LNCAP (cell line): ENCODE measurements at regions not wholly inside any gene's neighbourhood (a gene's known extent, or its start where the extent isn't known, plus 50 kb on each side); places are given as distances from the start of the nearest gene placed in this dataset.

Experiments
- TF ChIP-seq, protein P1 (sequence below): fragments of 450-650 bp; IDR thresholded peaks from 2 replicates; pipeline ENCODE4 v1.5.1; 2017; ENCODE audit warnings: mild to moderate bottlenecking

- TF ChIP-seq, protein P1, sequence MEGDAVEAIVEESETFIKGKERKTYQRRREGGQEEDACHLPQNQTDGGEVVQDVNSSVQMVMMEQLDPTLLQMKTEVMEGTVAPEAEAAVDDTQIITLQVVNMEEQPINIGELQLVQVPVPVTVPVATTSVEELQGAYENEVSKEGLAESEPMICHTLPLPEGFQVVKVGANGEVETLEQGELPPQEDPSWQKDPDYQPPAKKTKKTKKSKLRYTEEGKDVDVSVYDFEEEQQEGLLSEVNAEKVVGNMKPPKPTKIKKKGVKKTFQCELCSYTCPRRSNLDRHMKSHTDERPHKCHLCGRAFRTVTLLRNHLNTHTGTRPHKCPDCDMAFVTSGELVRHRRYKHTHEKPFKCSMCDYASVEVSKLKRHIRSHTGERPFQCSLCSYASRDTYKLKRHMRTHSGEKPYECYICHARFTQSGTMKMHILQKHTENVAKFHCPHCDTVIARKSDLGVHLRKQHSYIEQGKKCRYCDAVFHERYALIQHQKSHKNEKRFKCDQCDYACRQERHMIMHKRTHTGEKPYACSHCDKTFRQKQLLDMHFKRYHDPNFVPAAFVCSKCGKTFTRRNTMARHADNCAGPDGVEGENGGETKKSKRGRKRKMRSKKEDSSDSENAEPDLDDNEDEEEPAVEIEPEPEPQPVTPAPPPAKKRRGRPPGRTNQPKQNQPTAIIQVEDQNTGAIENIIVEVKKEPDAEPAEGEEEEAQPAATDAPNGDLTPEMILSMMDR = no peak
Observed at GRCh38 chr3:104279617-104280016, 1087.1 kb upstream of the ALCAM start.

DNA sequence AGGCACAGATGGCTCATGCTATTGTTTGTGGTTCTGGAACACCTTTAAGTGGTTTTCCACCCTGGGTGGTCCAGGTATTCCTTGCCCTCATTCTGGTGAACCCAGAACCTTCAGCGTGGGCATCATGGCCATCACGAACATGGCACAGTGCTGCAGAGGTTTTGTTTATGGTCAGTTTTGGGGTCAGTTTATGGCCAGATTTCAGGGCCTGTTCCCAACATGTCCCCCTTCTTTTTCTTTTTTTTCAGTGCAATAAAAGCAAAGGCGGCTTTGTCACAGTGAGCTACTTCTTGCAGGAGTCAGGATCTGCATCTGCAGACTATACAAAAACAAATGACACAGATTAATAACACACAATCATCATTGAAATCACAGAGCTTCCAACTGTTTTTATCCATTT is 1085.0 kb upstream of the ALCAM start:
- TF ChIP-seq, protein P1 = no peak

DNA sequence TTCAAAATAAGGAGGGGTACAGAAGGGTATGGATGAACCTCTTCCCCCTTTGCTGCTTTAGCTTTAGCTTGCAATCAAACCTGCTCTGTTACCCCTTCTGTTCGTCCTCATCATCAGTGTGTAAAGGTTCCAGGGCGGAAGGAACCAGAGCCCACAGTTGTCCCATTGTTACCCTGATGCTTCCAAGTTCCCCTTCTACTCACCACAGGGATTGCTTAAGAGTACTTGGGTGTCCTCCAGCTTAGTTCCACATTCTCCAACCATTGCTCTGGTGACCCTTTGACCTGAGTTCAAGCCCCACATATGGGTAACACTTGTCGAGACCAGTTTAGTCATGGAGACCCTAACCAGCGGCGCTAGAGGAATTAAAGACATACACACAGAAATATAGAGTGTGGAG is 1080.1 kb upstream of the ALCAM start:
- TF ChIP-seq, protein P1 = no peak

- TF ChIP-seq, protein P1 = no peak
Observed at GRCh38 chr3:104291437-104291851, 1075.3 kb upstream of the ALCAM start.

GRCh38 chr3:104291878-104292277 is 1074.8 kb upstream of the ALCAM start:
- TF ChIP-seq, protein P1 = no peak

DNA sequence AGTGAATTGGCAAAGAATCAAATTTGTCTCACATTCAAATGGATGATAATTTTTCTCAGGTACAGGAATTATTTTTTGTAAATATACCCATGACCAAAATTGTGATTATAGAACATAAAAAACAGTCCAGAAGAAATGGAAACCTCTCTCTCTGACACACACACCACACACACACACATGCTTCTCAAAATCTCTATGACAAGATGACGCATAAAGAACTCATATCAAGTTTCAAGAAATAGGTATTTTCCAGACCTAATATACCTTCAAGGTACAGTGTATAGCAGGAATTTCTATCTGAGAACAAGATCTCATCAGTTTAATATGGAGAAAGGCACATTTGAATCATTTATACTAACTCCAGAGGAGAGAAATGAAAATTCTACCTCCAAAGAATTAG is 1069.1 kb upstream of the ALCAM start:
- TF ChIP-seq, protein P1 = no peak

GRCh38 chr3:104298662-104299061 is 1068.0 kb upstream of the ALCAM start:
- TF ChIP-seq, protein P1 = no peak

GRCh38 chr3:104316118-104316517 is 1050.6 kb upstream of the ALCAM start:
- TF ChIP-seq, protein P1 = no peak
